Prostate gland (tissue), 2 donors: ENCODE measurements at regions not wholly inside any gene's neighbourhood (a gene's known extent, or its start where the extent isn't known, plus 50 kb on each side); places are given as distances from the start of the nearest gene placed in this dataset.

ENCODE experiments used
- POLR2A ChIP-seq: fragments of 450-650 bp; IDR thresholded peaks from one replicate; pipeline ENCODE4 v1.6.1; 2016; ENCODE audit warnings: antibody characterized with exemption, mild to moderate bottlenecking
- POLR2AphosphoS5 ChIP-seq: sonication (generic); formaldehyde crosslinking; IDR thresholded peaks from one replicate; pipeline ENCODE4 v1.6.1; 2017; ENCODE audit warnings: antibody characterized with exemption
- TF ChIP-seq, protein P1 (sequence below), 4 experiments: fragments of 200-600 bp in 2 of 4; fragments of 450-650 bp in 2 of 4; sonication (generic) in 2 of 4; IDR thresholded peaks; 1 replicate in 3 of 4; 2 replicates in 1 of 4; pipeline ENCODE4 v1.5.1; 2016 to 2019; ENCODE audit warnings: antibody characterized with exemption in 4 of 4, mild to moderate bottlenecking in 2 of 4, moderate library complexity in 2 of 4

DNA sequence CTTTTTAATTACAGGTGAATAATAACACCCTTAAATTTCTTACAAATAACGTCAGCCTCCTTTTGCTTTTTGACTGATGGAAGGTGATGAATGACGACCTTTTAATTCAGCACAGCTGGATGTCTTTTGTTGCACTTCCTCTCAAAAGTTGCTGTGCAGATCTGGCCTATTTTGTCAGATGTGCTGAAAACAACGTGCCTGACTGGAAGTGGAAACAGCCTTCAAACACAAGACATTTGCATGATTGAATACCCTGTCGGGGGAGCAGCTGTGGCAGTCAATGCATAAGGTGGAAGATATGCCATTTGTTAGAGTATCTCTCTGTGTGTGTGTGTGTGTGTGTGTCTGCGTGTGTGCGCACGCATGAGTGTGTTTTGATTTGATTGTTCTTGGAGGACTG lies 579.7 kb downstream of the SPRY1 start:
- TF ChIP-seq, protein P1, sequence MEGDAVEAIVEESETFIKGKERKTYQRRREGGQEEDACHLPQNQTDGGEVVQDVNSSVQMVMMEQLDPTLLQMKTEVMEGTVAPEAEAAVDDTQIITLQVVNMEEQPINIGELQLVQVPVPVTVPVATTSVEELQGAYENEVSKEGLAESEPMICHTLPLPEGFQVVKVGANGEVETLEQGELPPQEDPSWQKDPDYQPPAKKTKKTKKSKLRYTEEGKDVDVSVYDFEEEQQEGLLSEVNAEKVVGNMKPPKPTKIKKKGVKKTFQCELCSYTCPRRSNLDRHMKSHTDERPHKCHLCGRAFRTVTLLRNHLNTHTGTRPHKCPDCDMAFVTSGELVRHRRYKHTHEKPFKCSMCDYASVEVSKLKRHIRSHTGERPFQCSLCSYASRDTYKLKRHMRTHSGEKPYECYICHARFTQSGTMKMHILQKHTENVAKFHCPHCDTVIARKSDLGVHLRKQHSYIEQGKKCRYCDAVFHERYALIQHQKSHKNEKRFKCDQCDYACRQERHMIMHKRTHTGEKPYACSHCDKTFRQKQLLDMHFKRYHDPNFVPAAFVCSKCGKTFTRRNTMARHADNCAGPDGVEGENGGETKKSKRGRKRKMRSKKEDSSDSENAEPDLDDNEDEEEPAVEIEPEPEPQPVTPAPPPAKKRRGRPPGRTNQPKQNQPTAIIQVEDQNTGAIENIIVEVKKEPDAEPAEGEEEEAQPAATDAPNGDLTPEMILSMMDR (IDR thresholded peaks at IDR 0.05): no peak
- TF ChIP-seq POLR2A (no peak), POLR2AphosphoS5 (no peak)
